CD4-positive, alpha-beta T cell treated with Interleukin-12 subunit alpha and Interleukin-12 subunit beta, for 1 hour (primary cell): ENCODE measurements at regions not wholly inside any gene's neighbourhood (a gene's known extent, or its start where the extent isn't known, plus 50 kb on each side); places are given as distances from the start of the nearest gene placed in this dataset.

ENCODE experiments used
- DNase-seq: peaks from one replicate; pipeline ENCODE4 v3.0.0-alpha.2; 2020

GRCh38 chr10:131724169-131724545, 176.7 kb upstream of the PPP2R2D start:
- no peak for DNase-seq

- DNase-seq = no peak
Observed at GRCh38 chr10:131724891-131725580, 175.8 kb upstream of the PPP2R2D start.

- no peak for DNase-seq
Observed at GRCh38 chr10:131725581-131726069, 175.2 kb upstream of the PPP2R2D start.

GRCh38 chr10:131726076-131726880, 174.5 kb upstream of the PPP2R2D start:
- DNase-seq = no peak

- DNase-seq = no peak
Observed at GRCh38 chr10:131726967-131727366, 173.8 kb upstream of the PPP2R2D start.

GRCh38 chr10:131727560-131727959, 173.2 kb upstream of the PPP2R2D start:
- no peak for DNase-seq

- DNase-seq = no peak
Observed at GRCh38 chr10:131728286-131729228, 172.3 kb upstream of the PPP2R2D start.

GRCh38 chr10:131729361-131729760, 171.4 kb upstream of the PPP2R2D start:
- no peak for DNase-seq

- DNase-seq = no peak
Observed at GRCh38 chr10:131729938-131730660, 170.7 kb upstream of the PPP2R2D start.

GRCh38 chr10:131730771-131731497, 169.9 kb upstream of the PPP2R2D start:
- no peak for DNase-seq

- DNase-seq = no peak
Observed at GRCh38 chr10:131731780-131732630, 168.8 kb upstream of the PPP2R2D start.

GRCh38 chr10:131732631-131733127, 168.1 kb upstream of the PPP2R2D start:
- DNase-seq = no peak

GRCh38 chr10:131733596-131733995, 167.2 kb upstream of the PPP2R2D start:
- DNase-seq = no peak

- no peak for DNase-seq
Observed at GRCh38 chr10:131735577-131735976, 165.2 kb upstream of the PPP2R2D start.

GRCh38 chr10:131736321-131736980, 164.4 kb upstream of the PPP2R2D start:
- DNase-seq = no peak

GRCh38 chr10:131737543-131738395, 163.0 kb upstream of the PPP2R2D start:
- DNase-seq = no peak

- DNase-seq = no peak
Observed at GRCh38 chr10:131738396-131738735, 162.4 kb upstream of the PPP2R2D start.

GRCh38 chr10:131739206-131739605, 161.6 kb upstream of the PPP2R2D start:
- DNase-seq = no peak

- DNase-seq = no peak
Observed at GRCh38 chr10:131742500-131742951, 158.3 kb upstream of the PPP2R2D start.
